Neutrophil (primary cell): ENCODE measurements at regions not wholly inside any gene's neighbourhood (a gene's known extent, or its start where the extent isn't known, plus 50 kb on each side); places are given as distances from the start of the nearest gene placed in this dataset.
"Not testable (repeated sequence)": the region's sequence is repeated elsewhere in the genome, so short reads cannot be mapped to it uniquely, and the experiment has no call there.

Source experiments
- H3K27ac ChIP-seq: fragments of 200-600 bp; sonication (generic); 2 replicates; pipeline ENCODE4 v1.5.1; 2016; ENCODE audit warnings: mild to moderate bottlenecking, moderate library complexity
- H3K27me3 ChIP-seq: fragments of 200-600 bp; sonication (generic); 2 replicates; pipeline ENCODE4 v1.6.0; 2016; ENCODE audit warnings: mild to moderate bottlenecking
- H3K36me3 ChIP-seq: fragments of 200-600 bp; sonication (generic); 2 replicates; pipeline ENCODE4 v1.5.1; 2017
- H3K4me1 ChIP-seq, 2 experiments: fragments of 200-600 bp in 1 of 2; sonication (generic) in 1 of 2; 1 replicate in 1 of 2; 2 replicates in 1 of 2; pipeline versions ENCODE4 v1.5.1 to v1.6.1; 2013 to 2016; ENCODE audit warnings: low read depth in 1 of 2, low read length in 1 of 2, mild to moderate bottlenecking in 1 of 2, moderate library complexity in 1 of 2; ENCODE audit not compliant: control insufficient read depth in 1 of 2, insufficient read depth in 1 of 2
- H3K4me3 ChIP-seq, 2 experiments: fragments of 200-600 bp in 1 of 2; sonication (generic) in 1 of 2; 1 replicate in 1 of 2; 2 replicates in 1 of 2; pipeline ENCODE4 v1.5.1; 2013 to 2016; ENCODE audit warnings: low read depth in 1 of 2, low read length in 1 of 2, mild to moderate bottlenecking in 1 of 2, moderate library complexity in 1 of 2
- H3K9me3 ChIP-seq: fragments of 200-600 bp; sonication (generic); 2 replicates; pipeline ENCODE4 v1.5.1; 2016
- TF ChIP-seq, protein P1 (sequence below): fragments of 200-600 bp; sonication (generic); IDR thresholded peaks from 2 replicates; pipeline ENCODE4 v1.5.1; 2016; ENCODE audit warnings: antibody characterized with exemption

DNA sequence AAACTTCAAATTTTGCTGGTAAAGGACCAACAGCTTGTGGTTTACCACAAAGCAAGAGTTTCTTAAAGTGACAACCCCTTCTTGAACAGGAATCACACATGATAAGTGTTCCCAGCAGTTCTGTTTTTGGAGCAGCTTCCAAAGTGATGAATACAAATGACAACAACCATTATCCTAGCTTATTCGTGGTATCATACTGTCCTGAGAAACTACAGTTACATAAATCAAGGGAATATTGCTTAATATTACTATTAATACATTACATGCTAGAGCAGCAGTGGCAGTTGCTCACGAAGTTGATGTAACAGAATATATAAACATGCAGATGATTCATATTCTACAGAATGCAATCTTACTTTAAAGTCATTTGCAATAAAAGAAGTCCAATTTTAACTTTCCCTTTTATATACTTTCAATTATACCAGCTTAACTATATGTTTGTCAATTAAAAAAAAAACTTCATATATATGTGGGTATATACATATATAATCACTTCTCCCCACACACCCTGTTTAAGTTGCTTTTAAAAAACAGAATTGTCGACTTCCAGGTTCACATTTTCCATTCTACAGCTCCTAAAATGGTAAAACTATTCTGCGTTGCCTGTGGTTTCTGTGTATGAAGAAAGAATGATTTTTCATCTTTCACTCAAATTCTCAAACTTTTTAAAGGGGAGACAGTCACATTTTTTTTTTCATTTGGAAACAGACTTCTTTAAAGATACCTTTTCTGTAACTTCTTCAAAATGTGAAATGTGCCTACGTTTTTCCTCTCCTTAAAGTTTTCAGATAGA, 713.6 kb downstream of the TDRD15 start:
- Histone ChIP-seq H3K27ac (no peak overlapping the region), H3K9me3 (no peaks in the 10 kb centered on the region), H3K27me3 (no peaks in the 10 kb centered on the region), H3K4me3 (no peak overlapping the region), H3K4me1 (no peaks in the 10 kb centered on the region), H3K36me3 (no peaks in the 10 kb centered on the region)
- TF ChIP-seq, protein P1, sequence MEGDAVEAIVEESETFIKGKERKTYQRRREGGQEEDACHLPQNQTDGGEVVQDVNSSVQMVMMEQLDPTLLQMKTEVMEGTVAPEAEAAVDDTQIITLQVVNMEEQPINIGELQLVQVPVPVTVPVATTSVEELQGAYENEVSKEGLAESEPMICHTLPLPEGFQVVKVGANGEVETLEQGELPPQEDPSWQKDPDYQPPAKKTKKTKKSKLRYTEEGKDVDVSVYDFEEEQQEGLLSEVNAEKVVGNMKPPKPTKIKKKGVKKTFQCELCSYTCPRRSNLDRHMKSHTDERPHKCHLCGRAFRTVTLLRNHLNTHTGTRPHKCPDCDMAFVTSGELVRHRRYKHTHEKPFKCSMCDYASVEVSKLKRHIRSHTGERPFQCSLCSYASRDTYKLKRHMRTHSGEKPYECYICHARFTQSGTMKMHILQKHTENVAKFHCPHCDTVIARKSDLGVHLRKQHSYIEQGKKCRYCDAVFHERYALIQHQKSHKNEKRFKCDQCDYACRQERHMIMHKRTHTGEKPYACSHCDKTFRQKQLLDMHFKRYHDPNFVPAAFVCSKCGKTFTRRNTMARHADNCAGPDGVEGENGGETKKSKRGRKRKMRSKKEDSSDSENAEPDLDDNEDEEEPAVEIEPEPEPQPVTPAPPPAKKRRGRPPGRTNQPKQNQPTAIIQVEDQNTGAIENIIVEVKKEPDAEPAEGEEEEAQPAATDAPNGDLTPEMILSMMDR: no peak

DNA sequence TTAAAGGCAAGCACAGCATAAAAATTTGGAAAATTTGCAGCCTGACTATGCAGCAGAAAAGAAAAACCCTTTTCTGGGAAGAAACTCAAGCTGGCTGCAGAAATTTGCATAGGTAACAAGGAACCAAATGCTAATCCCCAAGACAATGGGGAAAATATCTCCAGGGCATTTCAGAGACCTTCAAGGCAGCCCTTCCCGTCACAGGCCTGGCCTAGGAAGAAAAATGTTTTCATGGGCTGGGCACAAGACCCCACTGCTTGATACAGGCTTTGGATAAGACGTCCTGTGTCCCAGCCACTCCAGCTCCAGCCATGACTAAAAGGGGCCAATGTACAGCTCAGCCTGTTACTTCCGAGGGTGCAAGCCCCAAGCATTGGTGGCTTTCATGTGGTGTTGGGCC, 717.6 kb downstream of the TDRD15 start:
- Histone ChIP-seq H3K27ac (no peak overlapping the region), H3K4me1 (no peaks in the 10 kb centered on the region), H3K4me3 (no peak overlapping the region), H3K36me3 (no peaks in the 10 kb centered on the region), H3K27me3 (no peaks in the 10 kb centered on the region), H3K9me3 (no peaks in the 10 kb centered on the region)
- TF ChIP-seq, protein P1: no peak

DNA sequence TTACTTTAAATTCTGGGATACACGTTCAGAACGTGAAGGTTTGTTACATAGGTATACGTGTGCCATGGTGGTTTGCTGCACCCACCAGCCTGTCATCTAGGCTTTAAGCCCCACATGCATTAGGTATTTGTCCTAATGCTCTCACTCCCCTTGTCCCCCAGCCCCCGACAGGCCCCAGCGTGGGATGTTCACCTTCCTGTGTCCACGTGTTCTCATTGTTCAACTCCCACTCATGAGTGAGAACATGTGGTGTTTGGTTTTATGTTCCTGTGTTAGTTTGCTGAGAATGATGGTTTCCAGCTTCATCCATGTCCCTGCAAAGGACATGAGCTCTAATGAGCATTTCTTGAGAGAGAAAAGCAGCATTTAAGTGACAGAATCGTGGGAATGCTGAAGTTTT, 726.6 kb downstream of the TDRD15 start:
- not testable (repeated sequence) for H3K9me3 ChIP-seq, H3K27me3 ChIP-seq, H3K4me1 ChIP-seq, H3K36me3 ChIP-seq, H3K4me3 ChIP-seq, H3K27ac ChIP-seq

DNA sequence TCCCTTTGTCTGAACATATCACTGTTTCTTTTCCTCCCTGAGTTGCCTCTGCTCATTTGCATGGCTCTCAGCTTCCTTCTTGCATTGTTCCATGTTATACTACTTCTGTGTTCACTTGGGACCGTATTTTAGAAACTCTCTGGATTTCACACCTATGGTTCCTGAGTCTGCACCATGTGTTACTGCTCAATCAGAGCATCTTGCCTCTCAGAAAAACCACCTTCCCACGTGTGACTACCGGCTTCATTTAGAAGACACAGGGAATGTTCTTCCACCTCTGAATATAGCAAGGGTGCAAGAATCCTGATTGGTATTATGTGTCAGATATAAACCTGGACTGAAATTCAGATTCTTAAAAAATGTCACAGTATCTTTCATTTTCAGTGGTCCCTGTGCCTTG, 731.2 kb downstream of the TDRD15 start:
- no peak overlapping the region for H3K27ac ChIP-seq
- H3K4me1 ChIP-seq: no peaks in the 10 kb centered on the region
- H3K4me3 ChIP-seq: no peak overlapping the region
- H3K9me3 ChIP-seq: no peaks in the 10 kb centered on the region
- no peaks in the 10 kb centered on the region for H3K27me3 ChIP-seq
- H3K36me3 ChIP-seq: no peaks in the 10 kb centered on the region
- TF ChIP-seq, protein P1: no peak

DNA sequence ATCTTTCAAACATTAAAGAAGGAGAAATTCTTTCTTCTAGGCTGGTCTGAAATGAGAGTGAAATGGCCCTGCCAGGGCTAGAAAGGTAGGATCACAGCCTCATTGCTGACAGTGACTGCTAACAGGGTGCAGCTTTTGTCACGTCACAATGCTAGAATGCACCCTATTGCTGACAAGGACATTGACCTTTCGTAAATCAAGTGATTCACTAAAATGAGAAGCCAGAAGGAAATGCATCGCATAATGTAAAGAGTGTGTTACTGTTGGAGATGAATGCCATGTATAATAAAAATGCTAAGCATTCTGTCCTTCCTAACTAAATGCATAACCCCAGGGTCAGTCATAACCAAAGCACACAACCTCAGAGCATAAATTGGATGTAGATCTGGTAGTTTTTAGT, 732.9 kb downstream of the TDRD15 start:
- no peaks in the 10 kb centered on the region for H3K4me1 ChIP-seq
- no peak overlapping the region for H3K4me3 ChIP-seq
- H3K27me3 ChIP-seq: no peaks in the 10 kb centered on the region
- H3K9me3 ChIP-seq: no peaks in the 10 kb centered on the region
- H3K27ac ChIP-seq: no peak overlapping the region
- no peaks in the 10 kb centered on the region for H3K36me3 ChIP-seq
- TF ChIP-seq, protein P1: no peak

DNA sequence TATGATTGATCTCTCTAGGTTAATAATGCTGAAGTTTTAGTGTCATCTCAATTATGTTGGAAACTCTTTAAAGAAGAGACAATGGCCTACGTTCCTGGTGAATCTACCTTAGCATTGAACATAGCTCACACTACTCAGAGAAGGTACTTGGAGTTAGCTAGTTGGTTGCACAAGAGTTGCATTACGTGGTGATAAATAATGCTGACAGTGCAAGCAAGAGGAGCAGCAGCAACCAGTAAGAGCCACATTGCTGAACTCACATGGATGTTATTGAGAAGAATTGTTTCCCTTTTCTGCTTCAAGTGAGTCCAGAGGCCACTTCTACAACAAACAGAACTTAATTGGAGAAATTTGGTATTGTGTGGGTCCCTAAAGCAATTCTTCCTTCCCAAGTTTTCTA, 737.1 kb downstream of the TDRD15 start:
- no peak overlapping the region for H3K27ac ChIP-seq
- H3K27me3 ChIP-seq: no peaks in the 10 kb centered on the region
- H3K4me3 ChIP-seq: no peak overlapping the region
- TF ChIP-seq, protein P1: no peak
- H3K9me3 ChIP-seq: no peaks in the 10 kb centered on the region
- no peaks in the 10 kb centered on the region for H3K4me1 ChIP-seq
- no peaks in the 10 kb centered on the region for H3K36me3 ChIP-seq
